HCT116 (cell line): ENCODE measurements at regions not wholly inside any gene's neighbourhood (a gene's known extent, or its start where the extent isn't known, plus 50 kb on each side); places are given as distances from the start of the nearest gene placed in this dataset.

Experiments used
- ATAC-seq: fragments of 200-7000 bp; cut with Tn5 transposase; 2 replicates; pipeline ENCODE4 v1.9.1; 2020; ENCODE audit warnings: mild to moderate bottlenecking, moderate library complexity
- BruUV-seq: library from RNA; stranded (reverse); fragments of 400-500 nt; replicated peaks from 2 replicates; lab custom pipeline; 2021; lab: Mats Ljungman, UMichigan
- CTCF ChIA-PET: fragments of 300-600 bp; sonication (Branson Sonifier 250); formaldehyde crosslinking; loops from one replicate; lab custom pipeline; 2021; ENCODE audit warnings: antibody characterized with exemption; lab: Charles Lee
- POLR2A ChIA-PET: fragments of 300-600, 350-600 bp; sonication (Branson Sonifier 250); formaldehyde crosslinking; loops from one replicate; lab custom pipeline; 2021; ENCODE audit warnings: antibody characterized with exemption; lab: Charles Lee
- RAD21 ChIA-PET, 2 experiments: fragments of 300-600 bp; sonication (Branson Sonifier 250); formaldehyde crosslinking; loops; one replicate each; lab custom pipeline; 2023; ENCODE audit warnings: low total read pairs in 2 of 2; ENCODE audit not compliant: uncharacterized antibody in 2 of 2, unreplicated experiment in 2 of 2, low non-redundant PET in 1 of 2; lab: Charles Lee
- DNase-seq: peaks from one replicate; pipeline ENCODE4 v3.0.0-alpha.2; 2010; ENCODE audit warnings: low read depth, low spot score
- H2AFZ ChIP-seq: fragments of 200-600 bp; shearing (Covaris generic), sonication (generic); 2 replicates; pipeline ENCODE4 v1.6.1; 2017; ENCODE audit warnings: low read depth, mixed run types, mixed read lengths, antibody characterized with exemption, low read length; ENCODE audit not compliant: poor library complexity, severe bottlenecking
- H3K27ac ChIP-seq: 2 replicates; pipeline ENCODE4 v1.5.1; 2012; ENCODE audit warnings: low read depth, low read length
- H3K27me3 ChIP-seq: fragments of 200-600 bp; sonication (generic); 2 replicates; pipeline ENCODE4 v1.6.1; 2016; ENCODE audit warnings: mixed run types, low read length, mixed read lengths; ENCODE audit not compliant: insufficient read depth
- H3K36me3 ChIP-seq, 2 experiments: fragments of 200-500 bp in 1 of 2; fragments of 200-600 bp in 1 of 2; sonication (Bioruptor generic) in 1 of 2; sonication (generic) in 1 of 2; 2 replicates each; pipeline versions ENCODE4 v1.5.1 to v1.6.1; 2014 to 2016; ENCODE audit warnings: low read length in 2 of 2, inconsistent platforms in 1 of 2, mixed read lengths in 1 of 2, mixed run types in 1 of 2; ENCODE audit not compliant: insufficient read depth in 2 of 2, control insufficient read depth in 1 of 2
- H3K4me1 ChIP-seq, 2 experiments: fragments of 200-600 bp in 1 of 2; sonication (generic) in 1 of 2; 2 replicates each; pipeline versions ENCODE4 v1.5.1 to v1.6.1; 2012 to 2017; ENCODE audit warnings: low read length in 2 of 2, inconsistent platforms in 1 of 2, mild to moderate bottlenecking in 1 of 2, mixed read lengths in 1 of 2, mixed run types in 1 of 2, moderate library complexity in 1 of 2; ENCODE audit not compliant: insufficient read depth in 2 of 2, control insufficient read depth in 1 of 2
- H3K4me2 ChIP-seq: fragments of 200-600 bp; sonication (generic); 2 replicates; pipeline ENCODE4 v1.6.1; 2017; ENCODE audit warnings: mixed run types, low read length, mixed read lengths
- H3K4me3 ChIP-seq, 2 experiments: fragments of 200-600 bp in 1 of 2; sonication (generic) in 1 of 2; replicated peaks in 1 of 2; 2 replicates each; pipeline ENCODE4 v1.5.1; 2011 to 2016; ENCODE audit warnings: low read length in 2 of 2, control low read depth in 1 of 2, low read depth in 1 of 2, mild to moderate bottlenecking in 1 of 2, mixed read lengths in 1 of 2, mixed run types in 1 of 2
- H3K79me2 ChIP-seq: fragments of 200-600 bp; sonication (generic); 2 replicates; pipeline ENCODE4 v1.6.1; 2017; ENCODE audit warnings: mild to moderate bottlenecking, mixed run types, low read length, moderate library complexity, mixed read lengths; ENCODE audit not compliant: insufficient read depth
- H3K9ac ChIP-seq: fragments of 200-600 bp; sonication (generic); 2 replicates; pipeline ENCODE4 v1.6.1; 2016; ENCODE audit warnings: low read length, mixed read lengths
- H3K9me2 ChIP-seq: fragments of 200-600 bp; sonication (generic), shearing (Covaris generic); 2 replicates; pipeline ENCODE4 v1.6.1; 2017; ENCODE audit warnings: mixed run types, mild to moderate bottlenecking, moderate library complexity; ENCODE audit not compliant: insufficient read depth
- H3K9me3 ChIP-seq, 2 experiments: fragments of 200-500 bp in 1 of 2; fragments of 200-600 bp in 1 of 2; sonication (Bioruptor generic) in 1 of 2; sonication (generic) in 1 of 2; 2 replicates each; pipeline ENCODE4 v1.6.1; 2014 to 2017; ENCODE audit warnings: low read length in 2 of 2, mixed read lengths in 2 of 2, inconsistent platforms in 1 of 2, low read depth in 1 of 2, mild to moderate bottlenecking in 1 of 2, mixed run types in 1 of 2, moderate library complexity in 1 of 2; ENCODE audit not compliant: control insufficient read depth in 1 of 2, insufficient read depth in 1 of 2
- H4K20me1 ChIP-seq: fragments of 200-600 bp; sonication (generic), shearing (Covaris generic); 2 replicates; pipeline ENCODE4 v1.6.1; 2017; ENCODE audit warnings: mixed run types, mild to moderate bottlenecking, moderate library complexity; ENCODE audit not compliant: insufficient read depth
- CBX3 ChIP-seq: IDR thresholded peaks from 2 replicates; pipeline ENCODE4 v1.6.1; 2012; ENCODE audit warnings: low read depth
- CTCF ChIP-seq, 3 experiments: fragments of 200-600 bp in 1 of 3; sonication (generic) in 1 of 3; IDR thresholded peaks in 2 of 3; conservative IDR thresholded peaks in 1 of 3; 2 replicates each; pipeline ENCODE4 v1.5.1; 2012 to 2017; ENCODE audit warnings: low read depth in 2 of 3, low read length in 2 of 3, antibody characterized with exemption in 1 of 3, borderline replicate concordance in 1 of 3, control low read depth in 1 of 3, mild to moderate bottlenecking in 1 of 3, mixed read lengths in 1 of 3, mixed run types in 1 of 3, moderate library complexity in 1 of 3; ENCODE audit not compliant: insufficient read depth in 1 of 3
- FOSL1 ChIP-seq: IDR thresholded peaks from 2 replicates; pipeline ENCODE4 v1.6.1; 2012; ENCODE audit warnings: low read depth
- MAX ChIP-seq: IDR thresholded peaks from 2 replicates; pipeline ENCODE4 v1.6.1; 2012
- ZBTB33 ChIP-seq: IDR thresholded peaks from 2 replicates; pipeline ENCODE4 v1.6.1; 2011; ENCODE audit warnings: mild to moderate bottlenecking, low read length, moderate library complexity; ENCODE audit not compliant: insufficient replicate concordance; ENCODE audit errors: extremely low read depth
- ZFX ChIP-seq: fragments of 450-650 bp; IDR thresholded peaks from 2 replicates; pipeline ENCODE4 v1.6.1; 2017
- ZNF274 ChIP-seq: fragments of 200-500 bp; sonication (Bioruptor generic); IDR thresholded peaks from 2 replicates; pipeline ENCODE4 v1.6.1; 2014; ENCODE audit warnings: mild to moderate bottlenecking, low read depth, low read length, inconsistent platforms
- intact Hi-C: fragments of 100-400 bp; cut with micrococcal nuclease; formaldehyde crosslinking; loops from 2 replicates; pipeline ENCODE4 v1.10.0; 2022

GRCh38 chr4:45502471-45502870, 621.4 kb downstream of the GABRG1 start:
- H2AFZ ChIP-seq, result no peak overlapping the region
- H3K9ac ChIP-seq, result no peak overlapping the region
- no peaks in the 10 kb centered on the region for H4K20me1 ChIP-seq
- ATAC-seq, result no peak
- no peak overlapping the region for H3K4me3 ChIP-seq
- H3K9me3 ChIP-seq, result peaks cover 0 to 17% of the 10 kb centered on the region in 2 experiments; a peak in 2 of 4 replicates
- no peak overlapping the region for H3K27ac ChIP-seq
- H3K79me2 ChIP-seq, result no peaks in the 10 kb centered on the region
- no peaks in the 10 kb centered on the region for H3K27me3 ChIP-seq
- H3K36me3 ChIP-seq, result no peaks in the 10 kb centered on the region
- ChIA-PET RAD21 (no interaction called here), POLR2A (no interaction called here), CTCF (no interaction called here)
- no peak for DNase-seq
- no peak overlapping the region for H3K4me2 ChIP-seq
- no peak for TF ChIP-seq CBX3
- no peak for TF ChIP-seq ZNF274
- no peak for TF ChIP-seq ZBTB33
- TF ChIP-seq FOSL1, result no peak
- no peak for TF ChIP-seq MAX
- no peak for TF ChIP-seq ZFX
- no peak for TF ChIP-seq CTCF (IDR thresholded peaks at IDR 0.05 in 2 of 3, conservative IDR thresholded peaks at IDR 0.05 in 1 of 3; ENCODE audit: borderline replicate concordance in 1 of 3, insufficient read depth in 1 of 3, low read depth in 2 of 3, low read length in 2 of 3)
- BruUV-seq, result no TSS peak
- intact Hi-C loops, result no loop called here
- no peaks in the 10 kb centered on the region for H3K9me2 ChIP-seq
- H3K4me1 ChIP-seq, result no peaks in the 10 kb centered on the region
